ENCODE measurements at regions not wholly inside any gene's neighbourhood (a gene's known extent, or its start where the extent isn't known, plus 50 kb on each side); places are given as distances from the start of the nearest gene placed in this dataset.

- H3K4me1 ChIP-seq (ENCODE audit: control insufficient read depth in 1 of 2, insufficient read depth in 2 of 2, low read length in 2 of 2) = peaks cover 0 to 6% of the 10 kb centered on the region in 2 experiments; a peak in 2 of 4 replicates
- H3K27me3 ChIP-seq (ENCODE audit: insufficient read depth, low read length) = no peaks in the 10 kb centered on the region
- H4K20me1 ChIP-seq (ENCODE audit: insufficient read depth) = no peaks in the 10 kb centered on the region
- intact Hi-C loops (cut with micrococcal nuclease) = no loop called here
- no TSS peak for BruUV-seq (replicated peaks)
- DNase-seq (ENCODE audit: low read depth, low spot score) = no peak
- TF ChIP-seq EGR1 (IDR thresholded peaks at IDR 0.05; ENCODE audit: low read depth) = no peak
- no peak for TF ChIP-seq TCF7L2 (IDR thresholded peaks at IDR 0.05; ENCODE audit: borderline replicate concordance, extremely low read depth, insufficient read depth, insufficient read length)
- TF ChIP-seq EZH2phosphoT487 (IDR thresholded peaks at IDR 0.05; ENCODE audit: borderline replicate concordance) = no peak
- no peak for TF ChIP-seq POLR2A (IDR thresholded peaks at IDR 0.05; ENCODE audit: borderline replicate concordance, extremely low read depth, insufficient read depth, insufficient read length)
- no peak for TF ChIP-seq REST (IDR thresholded peaks at IDR 0.05; ENCODE audit: low read depth)
- TF ChIP-seq SRF (IDR thresholded peaks at IDR 0.05; ENCODE audit: low read depth) = no peak
- H2AFZ ChIP-seq (ENCODE audit: low read depth, low read length, poor library complexity, severe bottlenecking) = no peak overlapping the region
- H3K9me3 ChIP-seq (ENCODE audit: control insufficient read depth in 1 of 2, insufficient read depth in 1 of 2, low read depth in 1 of 2, low read length in 2 of 2) = no peaks in the 10 kb centered on the region
- H3K9me2 ChIP-seq (ENCODE audit: insufficient read depth) = no peaks in the 10 kb centered on the region
- no peaks in the 10 kb centered on the region for H3K36me3 ChIP-seq (ENCODE audit: control insufficient read depth in 1 of 2, insufficient read depth in 2 of 2, low read length in 2 of 2)
- no peak overlapping the region for H3K9ac ChIP-seq (ENCODE audit: low read length)
- RAD21 ChIA-PET (ENCODE audit: low non-redundant PET in 1 of 2, low total read pairs in 2 of 2, uncharacterized antibody in 2 of 2, unreplicated experiment in 2 of 2) = no interaction called here
- POLR2A ChIA-PET = no interaction called here
- no peak overlapping the region for H3K4me2 ChIP-seq (ENCODE audit: low read length)
- H3K79me2 ChIP-seq (ENCODE audit: insufficient read depth, low read length) = no peaks in the 10 kb centered on the region
- CTCF ChIA-PET = no interaction called here
- no peak for ATAC-seq
- H3K27ac ChIP-seq (ENCODE audit: low read depth, low read length) = no peak overlapping the region
- H3K4me3 ChIP-seq (replicated peaks in 1 of 2; ENCODE audit: low read depth in 1 of 2, low read length in 2 of 2) = no peak overlapping the region
Measured at GRCh38 chr2:120992791-120993555, 257.3 kb downstream of the GLI2 start.
